ENCODE measurements at regions not wholly inside any gene's neighbourhood (a gene's known extent, or its start where the extent isn't known, plus 50 kb on each side); places are given as distances from the start of the nearest gene placed in this dataset.
"Not testable (repeated sequence)": the region's sequence is repeated elsewhere in the genome, so short reads cannot be mapped to it uniquely, and the experiment has no call there.

DNA sequence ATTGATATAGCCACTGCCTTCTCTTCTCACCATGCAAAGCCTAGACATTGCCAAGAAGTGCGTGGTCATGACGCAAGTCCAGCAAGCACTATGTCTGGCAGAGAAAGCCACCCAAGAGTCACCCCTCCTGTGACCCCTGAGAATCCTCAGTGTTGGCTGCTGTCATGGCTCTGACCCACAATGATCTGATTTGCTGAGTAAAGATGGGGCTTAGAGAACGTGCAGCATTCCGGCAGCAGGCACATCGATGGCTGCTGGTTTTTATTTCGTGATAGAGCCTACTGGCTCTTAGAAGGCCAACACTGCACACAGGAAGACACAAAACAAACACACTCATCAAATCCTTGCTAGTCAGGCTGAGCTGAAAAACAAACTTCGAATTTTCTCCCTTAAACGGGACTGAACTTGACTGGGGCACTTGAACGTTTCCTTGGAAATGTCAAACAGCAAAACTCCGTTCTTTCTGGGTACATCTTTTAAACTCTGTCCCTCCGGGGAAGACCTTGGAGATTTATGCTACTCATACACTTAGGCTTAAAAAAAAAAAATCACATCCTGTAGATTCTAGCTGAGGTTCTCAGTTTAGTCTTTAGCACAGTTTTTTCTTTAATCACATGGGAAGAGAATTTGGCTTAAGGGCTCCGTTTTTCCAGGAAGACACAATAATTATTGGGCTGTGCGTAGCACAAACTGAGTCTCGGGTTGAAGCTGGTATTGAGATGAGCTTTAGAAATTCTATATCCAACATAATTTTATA lies 88.2 kb upstream of the BASP1 start:
- intact Hi-C loops (cut with micrococcal nuclease; ENCODE audit: unreplicated experiment), result no loop called here
- POLR2A ChIA-PET (ENCODE audit: low non-redundant PET), result interaction anchor here (0.6 kb wide), 1 partner anchor 185 kb away, joined by 10 read pairs; no protein-coding TSS in a partner anchor
- no peak overlapping the region for H3K27ac ChIP-seq (ENCODE audit: low read depth, low read length, poor library complexity, severe bottlenecking)

DNA sequence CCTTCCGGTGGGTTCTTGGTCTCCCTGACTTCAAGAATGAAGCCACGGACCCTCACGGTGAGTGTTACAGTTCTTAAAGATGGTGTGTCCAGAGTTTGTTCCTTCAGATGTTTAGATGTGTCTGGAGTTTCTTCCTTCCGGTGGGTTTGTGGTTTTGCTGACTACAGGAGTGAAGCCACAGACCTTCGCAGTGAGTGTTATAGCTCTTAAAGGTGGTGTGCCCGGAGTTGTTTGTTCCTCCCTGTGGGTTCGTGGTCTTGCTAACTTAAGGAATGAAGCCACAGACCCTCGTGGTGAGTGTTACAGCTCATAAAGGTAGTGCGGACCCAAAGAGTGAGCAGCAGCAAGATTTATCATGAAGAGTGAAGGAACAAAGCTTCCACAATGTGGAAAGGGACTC lies 87.1 kb upstream of the BASP1 start:
- DNase-seq (ENCODE audit: low spot score); H3K36me3 ChIP-seq (ENCODE audit: insufficient read depth, low read length, poor library complexity, severe bottlenecking); H3K9me3 ChIP-seq (ENCODE audit: low read depth, low read length, poor library complexity, severe bottlenecking); H3K4me3 ChIP-seq (ENCODE audit: low read depth, low read length, poor library complexity, severe bottlenecking); BruUV-seq (replicated peaks); H3K27me3 ChIP-seq (replicated peaks; ENCODE audit: insufficient read depth, low read depth, low read length, poor library complexity); H3K27ac ChIP-seq (ENCODE audit: low read depth, low read length, poor library complexity, severe bottlenecking); POLR2A ChIA-PET (ENCODE audit: low non-redundant PET); intact Hi-C loops (cut with micrococcal nuclease; ENCODE audit: unreplicated experiment): not testable (repeated sequence)
- CTCF ChIA-PET, result interaction anchor here (0.6 kb wide), 1 partner anchor 71 kb away, joined by 3 read pairs; no protein-coding TSS in a partner anchor
- H3K4me1 ChIP-seq (ENCODE audit: insufficient read depth, low read length, poor library complexity, severe bottlenecking), result peaks cover 21% of the 10 kb centered on the region

More for the DNA sequence above, 88.2 kb upstream of the BASP1 start:
- CTCF ChIA-PET, result no interaction called here
- Histone ChIP-seq H3K27me3 (replicated peaks; ENCODE audit: insufficient read depth, low read depth, low read length, poor library complexity) (no peaks in the 10 kb centered on the region), H3K4me1 (ENCODE audit: insufficient read depth, low read length, poor library complexity, severe bottlenecking) (peaks cover 21% of the 10 kb centered on the region), H3K4me3 (ENCODE audit: low read depth, low read length, poor library complexity, severe bottlenecking) (no peak overlapping the region), H3K36me3 (ENCODE audit: insufficient read depth, low read length, poor library complexity, severe bottlenecking) (no peaks in the 10 kb centered on the region), H3K9me3 (ENCODE audit: low read depth, low read length, poor library complexity, severe bottlenecking) (no peaks in the 10 kb centered on the region)
- no TSS peak for BruUV-seq (replicated peaks)
- TF ChIP-seq, protein P1, sequence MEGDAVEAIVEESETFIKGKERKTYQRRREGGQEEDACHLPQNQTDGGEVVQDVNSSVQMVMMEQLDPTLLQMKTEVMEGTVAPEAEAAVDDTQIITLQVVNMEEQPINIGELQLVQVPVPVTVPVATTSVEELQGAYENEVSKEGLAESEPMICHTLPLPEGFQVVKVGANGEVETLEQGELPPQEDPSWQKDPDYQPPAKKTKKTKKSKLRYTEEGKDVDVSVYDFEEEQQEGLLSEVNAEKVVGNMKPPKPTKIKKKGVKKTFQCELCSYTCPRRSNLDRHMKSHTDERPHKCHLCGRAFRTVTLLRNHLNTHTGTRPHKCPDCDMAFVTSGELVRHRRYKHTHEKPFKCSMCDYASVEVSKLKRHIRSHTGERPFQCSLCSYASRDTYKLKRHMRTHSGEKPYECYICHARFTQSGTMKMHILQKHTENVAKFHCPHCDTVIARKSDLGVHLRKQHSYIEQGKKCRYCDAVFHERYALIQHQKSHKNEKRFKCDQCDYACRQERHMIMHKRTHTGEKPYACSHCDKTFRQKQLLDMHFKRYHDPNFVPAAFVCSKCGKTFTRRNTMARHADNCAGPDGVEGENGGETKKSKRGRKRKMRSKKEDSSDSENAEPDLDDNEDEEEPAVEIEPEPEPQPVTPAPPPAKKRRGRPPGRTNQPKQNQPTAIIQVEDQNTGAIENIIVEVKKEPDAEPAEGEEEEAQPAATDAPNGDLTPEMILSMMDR (conservative IDR thresholded peaks at IDR 0.05; ENCODE audit: low read depth, low read length), result no peak
- TF ChIP-seq EZH2 (IDR thresholded peaks at IDR 0.05; ENCODE audit: borderline replicate concordance, low read depth, low read length, poor library complexity, severe bottlenecking), result no peak
- no peak for DNase-seq (ENCODE audit: low spot score)

DNA sequence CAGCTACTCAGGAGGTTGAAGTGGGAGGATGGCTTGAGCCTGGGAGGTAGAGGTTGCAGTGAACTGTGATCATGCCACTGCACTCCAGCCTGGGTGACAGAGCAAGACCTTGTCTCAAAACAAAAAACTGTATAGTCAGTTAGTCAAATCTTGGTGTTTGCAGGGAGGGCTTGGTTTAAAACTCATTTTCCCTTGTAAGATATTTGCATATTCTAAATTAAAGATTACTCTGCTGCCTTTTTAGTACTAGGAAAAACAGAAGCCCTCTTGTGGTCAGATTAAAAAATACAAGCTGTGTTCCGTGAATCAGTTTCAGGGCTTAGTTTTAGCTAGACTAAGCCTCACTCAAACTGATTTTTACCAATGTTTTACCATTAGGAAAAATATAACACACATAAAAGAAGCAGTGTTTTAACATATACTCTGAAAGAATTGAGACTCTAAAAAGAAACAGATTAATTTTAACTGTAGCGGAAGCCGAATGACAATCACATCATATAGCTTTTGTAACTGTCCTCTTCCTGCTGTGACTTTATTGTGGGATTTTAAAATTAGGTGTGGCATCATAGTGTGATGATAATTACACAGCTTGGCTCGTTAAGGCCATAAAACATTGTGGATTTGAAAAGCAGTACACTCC lies 84.9 kb upstream of the BASP1 start:
- no peak overlapping the region for H3K4me3 ChIP-seq (ENCODE audit: low read depth, low read length, poor library complexity, severe bottlenecking)
- no peaks in the 10 kb centered on the region for H3K36me3 ChIP-seq (ENCODE audit: insufficient read depth, low read length, poor library complexity, severe bottlenecking)
- no TSS peak for BruUV-seq (replicated peaks)
- H3K4me1 ChIP-seq (ENCODE audit: insufficient read depth, low read length, poor library complexity, severe bottlenecking), result peaks cover 21% of the 10 kb centered on the region
- H3K27me3 ChIP-seq (replicated peaks; ENCODE audit: insufficient read depth, low read depth, low read length, poor library complexity), result no peaks in the 10 kb centered on the region
- H3K9me3 ChIP-seq (ENCODE audit: low read depth, low read length, poor library complexity, severe bottlenecking), result no peaks in the 10 kb centered on the region
- intact Hi-C loops (cut with micrococcal nuclease; ENCODE audit: unreplicated experiment), result loop anchor here (1.0 to 2.0 kb wide), 3 partner anchors 58 to 341 kb away; no protein-coding TSS in a partner anchor
- DNase-seq (ENCODE audit: low spot score), result peak; percentile 95
- ChIA-PET CTCF (interaction anchor here (0.5 to 1.9 kb wide), 8 partner anchors 33 to 341 kb away, joined by 3 to 15 read pairs (median 6); partner anchors contain the start of gene MYO10), POLR2A (ENCODE audit: low non-redundant PET) (interaction anchor here (0.5 to 1.2 kb wide), 4 partner anchors 76 to 501 kb away, joined by 3 to 6 read pairs (median 4); no protein-coding TSS in a partner anchor)
- peak overlapping the region; percentile 87 for H3K27ac ChIP-seq (ENCODE audit: low read depth, low read length, poor library complexity, severe bottlenecking)
- TF ChIP-seq, protein P1 (conservative IDR thresholded peaks at IDR 0.05; ENCODE audit: low read depth, low read length), result peak; percentile 74
- TF ChIP-seq EZH2 (IDR thresholded peaks at IDR 0.05; ENCODE audit: borderline replicate concordance, low read depth, low read length, poor library complexity, severe bottlenecking), result no peak
